GM12878 (cell line): ENCODE measurements at regions not wholly inside any gene's neighbourhood (a gene's known extent, or its start where the extent isn't known, plus 50 kb on each side); places are given as distances from the start of the nearest gene placed in this dataset.

Source experiments
- ATAC-seq: fragments of 200-7000 bp; cut with Tn5 transposase; 3 replicates; pipeline ENCODE4 v1.9.1; 2020; ENCODE audit warnings: mild to moderate bottlenecking, moderate library complexity
- BruUV-seq: library from RNA; stranded (reverse); fragments of 400-500 nt; replicated peaks from 2 replicates; lab custom pipeline; 2021; lab: Mats Ljungman, UMichigan
- CTCF ChIA-PET: fragments of 300-600 bp; sonication (Branson Sonifier 250); formaldehyde crosslinking; extraction: SDS; loops from one replicate; lab custom pipeline; 2021; ENCODE audit warnings: inconsistent platforms; lab: Yijun Ruan, JAX
- POLR2A ChIA-PET: fragments of 350-600 bp; formaldehyde crosslinking; extraction: SDS; loops from one replicate; lab custom pipeline; 2021; ENCODE audit warnings: inconsistent platforms; lab: Charles Lee
- RAD21 ChIA-PET: fragments of 300-600 bp; sonication (Branson Sonifier 250); formaldehyde crosslinking; loops from one replicate; lab custom pipeline; 2023; ENCODE audit warnings: antibody characterized with exemption; ENCODE audit not compliant: unreplicated experiment; lab: Charles Lee
- SMC1A ChIA-PET: fragments of 300-600 bp; sonication (Branson Sonifier 250); formaldehyde crosslinking; loops from one replicate; lab custom pipeline; 2023; ENCODE audit not compliant: unreplicated experiment, uncharacterized antibody; lab: Charles Lee
- DNase-seq: peaks from one replicate; pipeline ENCODE4 v3.0.0-alpha.2; 2011; ENCODE audit warnings: low read depth, low spot score
- FAIRE-seq: peaks from 3 replicates; lab custom pipeline; 2011; peaks lifted over from hg19 to GRCh38; lab: Jason Lieb, UNC
- H2AFZ ChIP-seq: 2 replicates; pipeline ENCODE4 v1.6.0; 2011; ENCODE audit warnings: low read depth, low read length, control low read depth; ENCODE audit not compliant: control insufficient read depth
- H3K27ac ChIP-seq: 2 replicates; pipeline ENCODE4 v1.5.1; 2011; ENCODE audit warnings: control low read depth; ENCODE audit not compliant: control insufficient read depth, insufficient read depth
- H3K27me3 ChIP-seq, 2 experiments: replicated peaks in 1 of 2; 2 replicates each; pipeline versions ENCODE4 v1.6.0 to v1.6.1; 2011; ENCODE audit warnings: low read length in 1 of 2; ENCODE audit not compliant: control insufficient read depth in 2 of 2, insufficient read depth in 2 of 2
- H3K36me3 ChIP-seq, 2 experiments: 2 replicates each; pipeline ENCODE4 v1.5.1; 2011; ENCODE audit warnings: low read length in 1 of 2; ENCODE audit not compliant: control insufficient read depth in 2 of 2, insufficient read depth in 2 of 2
- H3K4me1 ChIP-seq: 2 replicates; pipeline ENCODE4 v1.6.1; 2011; ENCODE audit warnings: mild to moderate bottlenecking, low read length, moderate library complexity, mixed read lengths; ENCODE audit not compliant: control insufficient read depth, insufficient read depth
- H3K4me2 ChIP-seq: 2 replicates; pipeline ENCODE4 v1.6.0; 2011; ENCODE audit warnings: control low read depth; ENCODE audit not compliant: control insufficient read depth, insufficient read depth
- H3K4me3 ChIP-seq: fragments of 200-600 bp; sonication (generic); 2 replicates; pipeline ENCODE4 v1.5.1; 2016
- H3K79me2 ChIP-seq: 2 replicates; pipeline ENCODE4 v1.6.0; 2011; ENCODE audit warnings: low read length; ENCODE audit not compliant: control insufficient read depth, insufficient read depth
- H3K9ac ChIP-seq: 2 replicates; pipeline ENCODE4 v1.8.0; 2011; ENCODE audit warnings: low read length, control low read depth, mixed read lengths; ENCODE audit not compliant: control insufficient read depth, insufficient read depth
- H3K9me3 ChIP-seq: replicated peaks from 3 replicates; pipeline ENCODE4 v1.5.1; 2011; ENCODE audit warnings: mild to moderate bottlenecking, low read length; ENCODE audit not compliant: control insufficient read depth, insufficient read depth
- H4K20me1 ChIP-seq: 2 replicates; pipeline ENCODE4 v1.6.0; 2011; ENCODE audit not compliant: control insufficient read depth, insufficient read depth
- CEBPZ ChIP-seq: fragments of 150-350 bp; IDR thresholded peaks from 2 replicates; pipeline ENCODE4 v1.6.1; 2016; ENCODE audit warnings: low read depth, low read length
- CHD1 ChIP-seq: IDR thresholded peaks from 2 replicates; pipeline ENCODE4 v1.6.1; 2012; ENCODE audit warnings: low read depth, low read length, improper control_type of control experiment
- EED ChIP-seq: sonication (generic); IDR thresholded peaks from 2 replicates; pipeline ENCODE4 v1.6.1; 2016; ENCODE audit warnings: antibody characterized with exemption, low read depth
- EP300 ChIP-seq, 2 experiments: fragments of 150-350 bp in 1 of 2; IDR thresholded peaks; 2 replicates each; pipeline ENCODE4 v1.6.1; 2011 to 2012; ENCODE audit warnings: low read depth in 2 of 2, low read length in 2 of 2, borderline replicate concordance in 1 of 2, improper control_type of control experiment in 1 of 2, inconsistent platforms in 1 of 2; ENCODE audit not compliant: control insufficient read depth in 1 of 2
- ETV6 ChIP-seq, 2 experiments: fragments of 450-650 bp in 1 of 2; IDR thresholded peaks in 1 of 2; conservative IDR thresholded peaks in 1 of 2; 2 replicates each; pipeline ENCODE4 v1.6.1; 2014; ENCODE audit warnings: antibody characterized with exemption in 1 of 2, borderline replicate concordance in 1 of 2, low read depth in 1 of 2, mild to moderate bottlenecking in 1 of 2, moderate library complexity in 1 of 2
- NFIC ChIP-seq: IDR thresholded peaks from 2 replicates; pipeline ENCODE4 v1.6.1; 2012; ENCODE audit warnings: low read depth, mild to moderate bottlenecking, inconsistent platforms, low read length, moderate library complexity
- NR2C1 ChIP-seq: fragments of 450-650 bp; IDR thresholded peaks from 2 replicates; pipeline ENCODE4 v1.6.1; 2017; ENCODE audit warnings: antibody characterized with exemption, mild to moderate bottlenecking, moderate library complexity
- PAX8 ChIP-seq: fragments of 450-650 bp; IDR thresholded peaks from 2 replicates; pipeline ENCODE4 v1.6.1; 2017; ENCODE audit warnings: mild to moderate bottlenecking, moderate library complexity
- PML ChIP-seq: IDR thresholded peaks from 2 replicates; pipeline ENCODE4 v1.6.1; 2012; ENCODE audit warnings: low read length, inconsistent platforms
- SREBF1 ChIP-seq: IDR thresholded peaks from 2 replicates; pipeline ENCODE4 v1.6.1; 2012; ENCODE audit warnings: mild to moderate bottlenecking, low read length
- TCF12 ChIP-seq: IDR thresholded peaks from 2 replicates; pipeline ENCODE4 v1.6.1; 2011; ENCODE audit warnings: low read depth, mild to moderate bottlenecking, low read length
- ZNF592 ChIP-seq: fragments of 450-650 bp; IDR thresholded peaks from 2 replicates; pipeline ENCODE4 v1.6.1; 2017; ENCODE audit warnings: mild to moderate bottlenecking, moderate library complexity
- ZNF622 ChIP-seq: fragments of 450-650 bp; IDR thresholded peaks from 2 replicates; pipeline ENCODE4 v1.6.1; 2017; ENCODE audit warnings: mild to moderate bottlenecking, inconsistent platforms
- WGBS: methylation state at CpG from one replicate; pipeline ENCODE4 v1.1.6; 2016; ENCODE audit warnings: low lambda C conversion rate; ENCODE audit not compliant: insufficient replicate concordance, insufficient coverage; ENCODE audit errors: missing lambda C conversion rate; 5-methylcytosine and 5-hydroxymethylcytosine counted together
- in situ Hi-C: fragments of 300-500 bp; cut with MboI; formaldehyde crosslinking; loops from 9 replicates; pipeline ENCODE4 v1.14.3; 2018; ENCODE audit warnings: mixed read lengths
- intact Hi-C: fragments of 100-400 bp; cut with micrococcal nuclease; formaldehyde crosslinking; loops from one replicate; pipeline ENCODE4 v1.14.2; 2022; ENCODE audit not compliant: unreplicated experiment

GRCh38 chr2:64899081-64899865 is 89.9 kb upstream of the SLC1A4 start:
- H3K9ac ChIP-seq, result no peak overlapping the region
- no peak overlapping the region for H3K27ac ChIP-seq
- FAIRE-seq, result no peak

More at GRCh38 chr2:64899081-64899865, 89.9 kb upstream of the SLC1A4 start:
- intact Hi-C loops (loop anchor here (10.0 kb wide), 1 partner anchor 286 kb away; no protein-coding TSS in a partner anchor), in situ Hi-C loops (no loop called here)
- Histone ChIP-seq H3K4me3 (no peak overlapping the region), H3K4me2 (no peak overlapping the region), H3K36me3 (peaks cover 8 to 23% of the 10 kb centered on the region in 2 experiments), H3K4me1 (no peaks in the 10 kb centered on the region; the same call in 1 of the 2 replicates), H3K9me3 (peaks cover 8% of the 10 kb centered on the region; the same call in 2 of the 3 replicates), H3K79me2 (peaks cover 3% of the 10 kb centered on the region), H2AFZ (no peak overlapping the region), H4K20me1 (peaks cover 5% of the 10 kb centered on the region; the same call in 1 of the 2 replicates), H3K27me3 (no peaks in the 10 kb centered on the region)
- 89% methylated on average over 37 of the region's 37 CpGs for WGBS
- ChIA-PET SMC1A (no interaction called here), CTCF (no interaction called here), POLR2A (no interaction called here), RAD21 (no interaction called here)
- no peak for TF ChIP-seq ZNF592
- no peak for TF ChIP-seq NR2C1
- TF ChIP-seq NFIC, result no peak
- no peak for TF ChIP-seq ETV6 (conservative IDR thresholded peaks at IDR 0.05 in 1 of 2, IDR thresholded peaks at IDR 0.05 in 1 of 2; ENCODE audit: borderline replicate concordance in 1 of 2, low read depth in 1 of 2)
- no peak for TF ChIP-seq EED
- no peak for TF ChIP-seq PML
- TF ChIP-seq PAX8, result no peak
- no peak for TF ChIP-seq CEBPZ
- TF ChIP-seq TCF12, result no peak
- TF ChIP-seq SREBF1, result no peak
- TF ChIP-seq EP300 (IDR thresholded peaks at IDR 0.05; ENCODE audit: borderline replicate concordance in 1 of 2, control insufficient read depth in 1 of 2, low read depth in 2 of 2, low read length in 2 of 2), result no peak
- TF ChIP-seq ZNF622, result no peak
- TF ChIP-seq CHD1, result no peak
- BruUV-seq, result no TSS peak
- no peak for DNase-seq
- ATAC-seq, result no peak
